ENCODE measurements at regions not wholly inside any gene's neighbourhood (a gene's known extent, or its start where the extent isn't known, plus 50 kb on each side); places are given as distances from the start of the nearest gene placed in this dataset.

GRCh38 chr4:104811727-104812126, 317.0 kb upstream of the CXXC4 start:
- DNase-seq: no peak

- no peak for DNase-seq
These were observed 321.0 kb upstream of the CXXC4 start for GRCh38 chr4:104815665-104816064.

GRCh38 chr4:104818579-104818978, 323.9 kb upstream of the CXXC4 start:
- no peak for DNase-seq

- DNase-seq: no peak
These were observed 320.5 kb upstream of the TET2 start for GRCh38 chr4:104826171-104826570.

GRCh38 chr4:104829761-104830160, 316.9 kb upstream of the TET2 start:
- no peak for DNase-seq

- DNase-seq: no peak
These were observed 298.0 kb upstream of the TET2 start for GRCh38 chr4:104848597-104849225.

- no peak for DNase-seq
These were observed 287.0 kb upstream of the TET2 start for GRCh38 chr4:104859601-104860237.

GRCh38 chr4:104860238-104861123, 286.2 kb upstream of the TET2 start:
- DNase-seq: peak in 1 of 2 donors; percentile 55

GRCh38 chr4:104866809-104867208, 279.9 kb upstream of the TET2 start:
- DNase-seq: no peak

GRCh38 chr4:104868533-104868932, 278.1 kb upstream of the TET2 start:
- DNase-seq: no peak

- DNase-seq: no peak
These were observed 277.7 kb upstream of the TET2 start for GRCh38 chr4:104868958-104869357.

- no peak for DNase-seq
These were observed 276.8 kb upstream of the TET2 start for GRCh38 chr4:104869831-104870230.

GRCh38 chr4:104870495-104871233, 276.0 kb upstream of the TET2 start:
- no peak for DNase-seq

GRCh38 chr4:104878936-104879335, 267.7 kb upstream of the TET2 start:
- DNase-seq: no peak

GRCh38 chr4:104879367-104879766, 267.3 kb upstream of the TET2 start:
- DNase-seq: no peak

GRCh38 chr4:104879854-104880253, 266.8 kb upstream of the TET2 start:
- no peak for DNase-seq

- DNase-seq: no peak
These were observed 265.4 kb upstream of the TET2 start for GRCh38 chr4:104881136-104881886.

GRCh38 chr4:104890598-104891275, 255.9 kb upstream of the TET2 start:
- DNase-seq: no peak

GRCh38 chr4:104896660-104897645, 249.7 kb upstream of the TET2 start:
- no peak for DNase-seq

GRCh38 chr4:104899863-104900262, 246.8 kb upstream of the TET2 start:
- no peak for DNase-seq

GRCh38 chr4:104901438-104901837, 245.2 kb upstream of the TET2 start:
- no peak for DNase-seq
